ENCODE measurements at regions not wholly inside any gene's neighbourhood (a gene's known extent, or its start where the extent isn't known, plus 50 kb on each side); places are given as distances from the start of the nearest gene placed in this dataset.

DNA sequence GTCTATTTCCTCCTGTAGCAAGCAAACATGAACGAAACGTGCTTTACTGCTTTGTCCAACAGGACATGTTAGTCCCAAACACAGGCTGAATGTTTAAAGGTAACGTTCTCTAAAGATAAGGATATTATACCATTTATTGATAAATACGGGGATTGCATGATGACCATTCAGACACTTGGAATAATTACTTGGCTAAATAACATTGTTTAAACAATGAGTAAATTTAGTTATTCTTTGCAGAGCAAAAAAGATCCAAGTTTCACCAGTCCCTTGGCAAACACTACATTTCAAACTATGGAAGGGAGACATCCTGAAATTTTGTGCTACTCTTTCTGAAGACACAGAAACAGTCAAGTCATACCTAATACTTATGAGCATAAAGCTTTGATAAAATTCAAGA lies 88.0 kb downstream of the ZNF280B start:
- Histone ChIP-seq H3K27me3 (peaks cover 3% of the 10 kb centered on the region), H3K27ac (no peak overlapping the region), H3K4me3 (no peak overlapping the region), H3K4me1 (replicated peaks in 1 of 2) (peaks cover 0 to 3% of the 10 kb centered on the region in 2 donors), H3K9me3 (replicated peaks in 1 of 3) (no peaks in the 10 kb centered on the region), H3K36me3 (replicated peaks in 1 of 2) (no peaks in the 10 kb centered on the region)
- 66 to 76% (median 71%) methylated on average over 4 of the region's 4 CpGs for WGBS, 4 donors
- DNase-seq: no peak
- TF ChIP-seq, protein P1, sequence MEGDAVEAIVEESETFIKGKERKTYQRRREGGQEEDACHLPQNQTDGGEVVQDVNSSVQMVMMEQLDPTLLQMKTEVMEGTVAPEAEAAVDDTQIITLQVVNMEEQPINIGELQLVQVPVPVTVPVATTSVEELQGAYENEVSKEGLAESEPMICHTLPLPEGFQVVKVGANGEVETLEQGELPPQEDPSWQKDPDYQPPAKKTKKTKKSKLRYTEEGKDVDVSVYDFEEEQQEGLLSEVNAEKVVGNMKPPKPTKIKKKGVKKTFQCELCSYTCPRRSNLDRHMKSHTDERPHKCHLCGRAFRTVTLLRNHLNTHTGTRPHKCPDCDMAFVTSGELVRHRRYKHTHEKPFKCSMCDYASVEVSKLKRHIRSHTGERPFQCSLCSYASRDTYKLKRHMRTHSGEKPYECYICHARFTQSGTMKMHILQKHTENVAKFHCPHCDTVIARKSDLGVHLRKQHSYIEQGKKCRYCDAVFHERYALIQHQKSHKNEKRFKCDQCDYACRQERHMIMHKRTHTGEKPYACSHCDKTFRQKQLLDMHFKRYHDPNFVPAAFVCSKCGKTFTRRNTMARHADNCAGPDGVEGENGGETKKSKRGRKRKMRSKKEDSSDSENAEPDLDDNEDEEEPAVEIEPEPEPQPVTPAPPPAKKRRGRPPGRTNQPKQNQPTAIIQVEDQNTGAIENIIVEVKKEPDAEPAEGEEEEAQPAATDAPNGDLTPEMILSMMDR (IDR thresholded peaks at IDR 0.05): no peak
- no peak for TF ChIP-seq POLR2A (IDR thresholded peaks at IDR 0.05)
- intact Hi-C loops (cut with DNase I): no loop called here

DNA sequence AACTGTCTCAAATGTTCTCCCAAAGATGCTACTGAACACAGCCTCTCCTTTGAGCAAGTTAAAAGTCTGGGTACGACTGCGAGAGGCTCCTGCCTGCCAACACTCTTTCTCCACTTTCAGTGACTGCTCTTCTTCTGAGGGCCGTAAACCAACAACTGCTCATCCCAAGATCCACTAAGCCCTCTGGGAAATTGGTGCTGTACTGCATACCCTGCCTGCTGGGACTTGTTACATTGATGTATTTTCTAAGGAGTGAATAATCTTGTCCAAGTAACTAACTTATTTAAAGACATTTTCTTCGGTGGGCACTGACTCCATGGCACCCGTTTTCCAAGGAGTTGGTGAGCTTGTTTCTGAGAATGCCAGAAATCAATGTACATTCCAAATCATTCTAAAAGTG lies 87.2 kb downstream of the ZNF280B start:
- intact Hi-C loops (cut with DNase I): no loop called here
- H3K4me1 ChIP-seq (replicated peaks in 1 of 2): peaks cover 8 to 10% of the 10 kb centered on the region in 2 donors
- no peaks in the 10 kb centered on the region for H3K27me3 ChIP-seq
- TF ChIP-seq, protein P1 (IDR thresholded peaks at IDR 0.05): no peak
- no peak for TF ChIP-seq POLR2A (IDR thresholded peaks at IDR 0.05)
- no peak for DNase-seq
- H3K36me3 ChIP-seq (replicated peaks in 1 of 2): no peaks in the 10 kb centered on the region
- whole genome bisulfite sequencing, 4 donors: 85 to 87% (median 86%) methylated on average over 5 of the region's 5 CpGs
- H3K4me3 ChIP-seq: no peak overlapping the region
- H3K27ac ChIP-seq: no peak overlapping the region
- no peaks in the 10 kb centered on the region for H3K9me3 ChIP-seq (replicated peaks in 1 of 3)

DNA sequence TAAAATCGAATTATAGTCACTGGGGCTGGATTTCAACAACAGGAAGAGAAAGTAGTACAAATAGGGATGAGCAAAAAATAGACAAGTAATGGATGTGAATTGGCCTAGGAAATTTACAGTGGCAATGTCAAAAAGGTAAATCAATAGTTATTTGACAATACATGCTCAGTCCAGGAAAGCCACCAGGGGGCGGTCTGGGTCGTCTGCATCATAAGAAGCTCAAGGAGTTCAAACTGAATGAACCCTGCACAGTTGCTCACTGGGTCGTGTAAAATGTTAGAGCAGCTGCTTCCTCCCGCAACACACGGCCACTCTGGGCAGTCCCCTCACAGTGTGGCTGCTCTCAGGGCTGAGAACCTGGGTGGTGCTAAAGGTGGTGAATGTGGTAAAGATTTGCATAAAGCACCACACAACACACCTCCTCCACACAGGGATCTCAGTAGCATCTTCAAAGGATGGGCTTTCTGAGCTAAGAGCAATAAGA lies 85.9 kb downstream of the ZNF280B start:
- TF ChIP-seq, protein P1 (IDR thresholded peaks at IDR 0.05): peak; percentile 51 to 82 (median 60)
- TF ChIP-seq POLR2A (IDR thresholded peaks at IDR 0.05): no peak
- 1 to 5% (median 4%) methylated on average over 3 to 6 of the region's 6 CpGs for WGBS, 4 donors
- Histone ChIP-seq H3K36me3 (replicated peaks in 1 of 2) (no peaks in the 10 kb centered on the region), H3K9me3 (replicated peaks in 1 of 3) (no peaks in the 10 kb centered on the region), H3K27me3 (no peaks in the 10 kb centered on the region), H3K4me3 (no peak overlapping the region), H3K4me1 (replicated peaks in 1 of 2) (peaks cover 8 to 16% of the 10 kb centered on the region in 2 donors), H3K27ac (no peak overlapping the region)
- DNase-seq: peak; percentile 63 to 90 (median 80)
- intact Hi-C loops (cut with DNase I): no loop called here

DNA sequence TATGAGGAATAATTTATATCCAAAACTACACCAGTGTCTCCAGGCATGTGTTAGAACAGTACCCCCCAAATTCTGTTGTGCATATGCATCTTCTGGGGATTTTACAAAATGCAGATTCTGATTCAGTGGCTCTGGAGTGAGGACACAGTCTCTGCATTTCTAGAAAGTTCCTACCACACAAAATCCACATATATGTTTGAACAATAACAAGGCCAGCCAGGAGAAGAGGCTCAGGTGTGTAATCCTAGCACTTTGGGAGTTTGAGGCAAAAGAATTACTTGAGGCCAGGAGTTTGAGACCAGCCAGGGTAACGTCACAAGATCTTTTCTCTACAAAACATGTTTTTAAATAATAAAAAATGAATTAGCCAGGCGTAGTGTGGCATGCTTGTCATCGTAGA lies 84.9 kb downstream of the ZNF280B start:
- Histone ChIP-seq H3K27me3 (no peaks in the 10 kb centered on the region), H3K4me1 (replicated peaks in 1 of 2) (peaks cover 8 to 16% of the 10 kb centered on the region in 2 donors), H3K4me3 (no peak overlapping the region), H3K36me3 (replicated peaks in 1 of 2) (no peaks in the 10 kb centered on the region), H3K9me3 (replicated peaks in 1 of 3) (no peaks in the 10 kb centered on the region), H3K27ac (no peak overlapping the region)
- 84 to 94% (median 92%) methylated on average over 3 of the region's 3 CpGs for WGBS, 4 donors
- no peak for DNase-seq
- TF ChIP-seq, protein P1 (IDR thresholded peaks at IDR 0.05): no peak
- no peak for TF ChIP-seq POLR2A (IDR thresholded peaks at IDR 0.05)
- intact Hi-C loops (cut with DNase I): no loop called here

All from adrenal gland (tissue), 9 donors.